Lower leg skin (tissue), 3 donors: ENCODE measurements at regions not wholly inside any gene's neighbourhood (a gene's known extent, or its start where the extent isn't known, plus 50 kb on each side); places are given as distances from the start of the nearest gene placed in this dataset.

ENCODE experiments used
- POLR2A ChIP-seq, 2 donors: fragments of 450-650 bp; IDR thresholded peaks; one replicate each; pipeline ENCODE4 v1.6.1; 2016 to 2017; ENCODE audit warnings: antibody characterized with exemption in 2 of 2, mild to moderate bottlenecking in 1 of 2, moderate library complexity in 1 of 2
- TF ChIP-seq, protein P1 (sequence below), 3 donors: fragments of 450-650 bp; IDR thresholded peaks; one replicate each; pipeline ENCODE4 v1.5.1; 2016; ENCODE audit warnings: antibody characterized with exemption in 3 of 3, mild to moderate bottlenecking in 3 of 3, moderate library complexity in 2 of 3

DNA sequence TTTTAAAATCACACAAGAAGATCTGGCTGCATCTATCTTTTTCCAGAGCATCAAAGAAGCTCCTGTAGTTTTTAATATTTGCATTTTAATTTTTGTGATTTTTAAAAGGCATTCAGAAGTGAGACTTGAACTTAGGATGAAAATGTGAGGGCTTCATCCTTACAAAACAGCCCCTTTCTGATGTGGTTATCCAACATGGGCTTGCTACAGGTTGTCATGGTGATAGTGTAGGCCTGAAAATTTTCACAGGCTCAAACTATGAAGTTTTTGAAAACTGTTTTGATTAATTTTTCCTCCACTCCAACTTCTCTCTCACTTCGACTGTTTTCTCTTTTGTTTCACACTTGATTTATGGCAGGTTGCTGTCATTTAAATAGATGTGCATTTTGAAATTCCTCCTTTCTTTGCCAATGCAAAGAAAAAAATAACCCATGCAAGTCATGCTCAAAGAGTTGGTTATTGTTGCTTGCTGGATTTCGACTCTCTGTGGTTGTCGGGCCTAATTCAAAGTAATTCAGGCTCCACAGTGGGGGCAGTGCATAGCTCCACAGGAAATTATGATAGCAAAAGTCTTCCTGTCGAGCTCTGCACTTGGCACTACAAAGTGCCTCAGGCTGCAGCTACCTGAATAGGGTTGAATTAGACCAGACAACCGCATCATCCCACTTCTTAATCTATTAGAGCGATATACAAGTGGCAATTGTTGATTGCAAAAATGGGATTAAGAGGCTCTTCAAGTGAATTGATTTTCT is 201.0 kb upstream of the GPR101 start:
- no peak for TF ChIP-seq POLR2A (IDR thresholded peaks at IDR 0.05)
- TF ChIP-seq, protein P1, sequence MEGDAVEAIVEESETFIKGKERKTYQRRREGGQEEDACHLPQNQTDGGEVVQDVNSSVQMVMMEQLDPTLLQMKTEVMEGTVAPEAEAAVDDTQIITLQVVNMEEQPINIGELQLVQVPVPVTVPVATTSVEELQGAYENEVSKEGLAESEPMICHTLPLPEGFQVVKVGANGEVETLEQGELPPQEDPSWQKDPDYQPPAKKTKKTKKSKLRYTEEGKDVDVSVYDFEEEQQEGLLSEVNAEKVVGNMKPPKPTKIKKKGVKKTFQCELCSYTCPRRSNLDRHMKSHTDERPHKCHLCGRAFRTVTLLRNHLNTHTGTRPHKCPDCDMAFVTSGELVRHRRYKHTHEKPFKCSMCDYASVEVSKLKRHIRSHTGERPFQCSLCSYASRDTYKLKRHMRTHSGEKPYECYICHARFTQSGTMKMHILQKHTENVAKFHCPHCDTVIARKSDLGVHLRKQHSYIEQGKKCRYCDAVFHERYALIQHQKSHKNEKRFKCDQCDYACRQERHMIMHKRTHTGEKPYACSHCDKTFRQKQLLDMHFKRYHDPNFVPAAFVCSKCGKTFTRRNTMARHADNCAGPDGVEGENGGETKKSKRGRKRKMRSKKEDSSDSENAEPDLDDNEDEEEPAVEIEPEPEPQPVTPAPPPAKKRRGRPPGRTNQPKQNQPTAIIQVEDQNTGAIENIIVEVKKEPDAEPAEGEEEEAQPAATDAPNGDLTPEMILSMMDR (IDR thresholded peaks at IDR 0.05): no peak
